NCI-H2196 treated with DMSO at 0.1 percent for 48 hours (cell line): ENCODE measurements at regions not wholly inside any gene's neighbourhood (a gene's known extent, or its start where the extent isn't known, plus 50 kb on each side); places are given as distances from the start of the nearest gene placed in this dataset.

Experiments
- DNase-seq: peaks from one replicate; lab custom pipeline; 2025; ENCODE audit not compliant: unreplicated experiment; lab: John Stamatoyannopoulos, UW

DNA sequence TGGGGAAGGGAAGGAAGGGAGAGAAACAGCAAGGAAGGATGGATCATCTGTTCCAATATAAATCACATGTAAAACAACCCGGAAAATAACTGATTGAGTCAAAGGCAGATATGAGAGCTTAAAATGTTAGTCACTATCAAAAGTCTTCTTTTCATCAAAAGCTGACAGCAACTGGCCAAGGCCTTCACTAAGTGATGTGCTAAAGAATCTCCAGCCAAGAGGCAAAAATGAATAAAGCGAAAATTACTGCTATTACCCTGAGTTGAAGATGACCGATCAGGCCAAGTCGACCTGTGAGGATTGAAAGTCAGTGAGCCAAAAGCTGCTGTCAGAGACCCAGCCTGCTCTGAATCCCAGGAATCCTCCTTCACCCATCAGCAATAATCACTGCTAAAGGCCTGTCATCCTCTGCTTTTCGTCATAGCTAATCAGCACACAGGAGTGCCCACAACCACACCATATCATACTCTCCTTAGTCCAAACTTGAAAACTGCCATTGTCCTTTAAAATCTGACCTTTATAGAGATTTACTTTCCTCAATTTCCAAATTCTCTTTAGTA lies 736.9 kb downstream of the TLE1 start:
- DNase-seq, result no peak

- DNase-seq, result no peak
Observed at GRCh38 chr9:80951675-80952074, 737.7 kb downstream of the TLE1 start.

- no peak for DNase-seq
Observed at GRCh38 chr9:80948876-80949275, 740.5 kb downstream of the TLE1 start.

DNA sequence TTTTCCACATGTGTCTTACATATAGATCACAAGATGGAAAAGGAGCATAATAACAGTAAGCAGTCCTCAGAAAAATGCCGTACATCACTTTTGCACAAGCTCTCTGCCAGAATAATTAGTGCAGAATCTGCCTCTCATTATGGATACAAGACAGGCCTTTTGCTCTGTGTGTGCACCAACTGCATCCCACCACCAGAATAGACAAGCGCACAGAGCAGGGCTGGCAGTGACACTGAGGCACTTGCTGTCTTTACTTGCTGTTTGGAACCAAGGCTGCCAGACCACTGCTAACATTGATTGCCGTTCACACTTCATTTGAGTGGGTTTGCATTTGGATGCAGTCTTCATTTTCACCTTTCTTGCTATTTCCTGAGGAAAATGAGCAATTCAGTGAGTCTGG lies 741.3 kb downstream of the TLE1 start:
- no peak for DNase-seq

DNA sequence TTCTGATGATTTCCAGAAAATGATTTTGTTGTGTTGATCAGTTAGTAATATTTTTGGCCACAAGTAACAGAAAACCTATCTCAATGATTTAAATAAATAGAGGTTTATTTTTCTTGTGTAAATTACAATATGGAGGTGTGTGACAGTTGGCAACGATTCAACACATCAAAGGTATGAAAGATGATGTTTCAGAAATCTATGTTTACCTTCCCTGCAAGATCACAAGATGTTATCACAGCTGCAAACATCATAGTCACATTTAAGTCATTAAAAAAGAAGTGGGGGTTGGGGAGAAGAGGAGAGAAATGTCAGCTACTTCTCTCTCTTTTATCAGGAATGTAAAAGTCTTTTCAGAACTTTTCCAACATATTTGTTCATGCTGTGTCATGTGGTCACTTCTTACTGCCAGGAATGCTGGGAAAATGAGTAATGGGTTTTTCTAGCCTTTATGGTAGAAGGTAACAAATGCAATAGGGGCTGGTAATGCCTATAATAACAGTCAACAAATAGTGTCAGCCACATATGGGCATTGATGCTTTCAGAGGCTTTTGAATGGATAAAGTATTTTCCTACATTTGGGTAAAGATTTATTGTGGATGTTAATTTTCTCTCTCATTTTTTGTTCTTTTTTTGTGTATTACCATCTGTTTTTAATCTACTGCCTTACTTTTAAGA lies 742.7 kb downstream of the TLE1 start:
- DNase-seq, result no peak

GRCh38 chr9:80945436-80945835 lies 743.9 kb downstream of the TLE1 start:
- DNase-seq, result no peak

DNA sequence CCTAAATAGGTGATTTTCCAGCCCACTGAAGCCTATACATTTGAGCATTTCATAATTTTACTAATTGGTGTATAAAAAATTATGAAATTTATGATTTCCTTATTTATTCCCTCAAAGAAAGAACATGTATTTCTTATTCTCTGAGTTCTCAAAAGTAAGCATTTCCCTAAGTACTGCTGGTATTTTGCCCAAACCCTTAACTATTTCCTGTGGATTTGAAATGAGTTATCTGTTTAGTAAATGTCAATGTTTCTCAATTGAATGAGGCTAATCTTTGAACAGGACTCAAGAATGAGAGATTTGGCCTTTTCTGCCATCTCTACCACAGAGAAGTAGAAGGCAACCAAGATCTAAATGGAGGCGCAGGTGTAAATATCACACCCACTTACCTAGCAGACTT lies 751.7 kb downstream of the TLE1 start:
- no peak for DNase-seq

DNA sequence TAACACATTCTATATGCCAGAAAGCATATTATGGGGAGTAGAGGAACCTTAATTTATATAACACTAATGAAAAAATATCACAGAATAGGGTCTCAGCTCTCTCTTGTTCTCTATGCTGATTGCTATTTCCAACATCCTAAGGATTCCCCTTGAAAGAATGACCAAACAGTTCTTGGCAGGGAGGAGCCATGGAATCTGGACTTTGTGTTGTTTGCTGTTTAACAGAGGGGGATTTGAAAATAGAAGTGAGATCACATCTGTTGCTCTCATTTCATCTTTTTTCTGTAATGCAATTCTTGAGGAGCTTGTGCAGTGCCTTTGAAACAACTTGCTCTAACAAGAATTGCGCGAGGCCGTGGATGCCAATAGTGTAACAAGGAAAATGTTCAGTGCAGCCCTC lies 755.3 kb downstream of the TLE1 start:
- no peak for DNase-seq

DNA sequence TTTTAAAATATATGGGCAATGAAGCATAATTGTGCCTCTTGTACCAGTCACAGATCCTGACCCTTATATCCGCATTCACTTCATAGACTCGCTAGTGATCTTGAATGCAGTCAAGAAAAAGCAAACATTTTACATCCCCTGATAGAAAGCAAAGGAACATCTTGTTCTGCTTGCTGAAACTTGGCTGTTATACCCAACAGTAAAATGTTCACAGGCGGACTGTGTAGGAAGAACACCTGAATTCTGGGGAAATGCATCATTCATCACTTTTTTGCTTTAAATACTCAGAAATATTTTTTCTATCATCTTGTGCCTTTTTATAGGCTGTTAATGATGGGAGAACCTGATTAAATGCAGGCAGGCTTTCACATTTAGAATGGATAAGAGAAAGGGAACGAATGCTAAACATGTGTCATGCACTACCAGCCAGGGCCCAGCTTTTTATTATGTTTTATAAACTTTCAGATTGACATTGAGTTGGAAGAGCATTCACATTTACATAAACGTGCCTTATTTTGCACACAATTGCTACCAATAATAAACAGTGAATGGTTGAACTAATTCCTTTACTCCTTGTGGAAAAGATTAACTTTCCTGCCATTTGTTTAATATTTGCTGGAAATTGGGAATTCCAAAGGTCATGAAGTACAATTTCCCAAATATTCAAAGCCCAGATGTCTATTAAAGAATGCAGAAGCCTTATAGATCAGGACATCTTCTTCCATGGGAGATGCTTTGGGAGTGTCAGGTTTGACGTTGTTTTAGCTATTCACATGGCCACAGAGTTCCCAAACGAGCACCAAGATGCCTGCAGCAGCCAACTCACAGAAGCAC lies 756.2 kb downstream of the TLE1 start:
- DNase-seq, result no peak

GRCh38 chr9:80932181-80932580 lies 757.2 kb downstream of the TLE1 start:
- no peak for DNase-seq

GRCh38 chr9:80931163-80931562 lies 758.2 kb downstream of the TLE1 start:
- DNase-seq, result no peak

GRCh38 chr9:80928697-80929096 lies 760.6 kb downstream of the TLE1 start:
- DNase-seq, result no peak

- no peak for DNase-seq
Observed at GRCh38 chr9:80926611-80927010, 762.7 kb downstream of the TLE1 start.

DNA sequence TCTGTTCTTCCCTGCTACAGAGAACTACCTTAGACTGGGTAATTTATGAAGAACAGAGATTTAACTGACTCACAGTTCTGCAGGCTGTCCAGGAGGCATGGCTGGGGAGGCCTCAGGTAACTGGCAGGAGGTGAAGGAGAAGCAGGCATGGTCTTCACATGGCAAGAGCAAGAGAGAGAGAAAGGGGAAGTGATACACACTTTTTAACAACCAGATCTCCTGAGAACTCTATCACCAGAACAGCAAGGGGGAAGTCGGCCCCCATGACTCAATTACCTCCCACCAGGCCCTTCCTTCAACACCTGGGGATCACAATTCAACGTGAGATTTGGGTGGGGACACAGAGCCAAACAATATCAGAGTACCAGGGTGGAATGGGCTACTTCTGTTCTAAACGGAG lies 766.8 kb downstream of the TLE1 start:
- DNase-seq, result no peak

GRCh38 chr9:80906728-80907127 lies 782.6 kb downstream of the TLE1 start:
- no peak for DNase-seq

DNA sequence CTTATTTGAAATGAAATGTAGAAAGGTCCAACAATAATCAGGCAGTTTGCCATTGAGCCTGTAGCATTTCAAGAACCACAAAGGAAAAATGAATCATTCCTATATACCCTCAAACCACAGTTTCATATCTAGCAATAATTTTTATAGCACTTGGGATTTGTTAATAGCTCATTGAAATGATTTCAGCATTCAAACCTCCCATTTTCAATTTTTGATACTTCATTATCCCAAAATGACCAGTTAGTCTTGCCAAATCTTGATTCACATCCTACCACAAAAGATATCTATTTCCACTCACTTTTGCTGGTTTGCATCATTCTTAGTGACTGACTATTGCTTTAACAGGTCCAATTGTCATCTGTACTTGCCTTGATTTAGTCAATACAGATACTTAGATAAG lies 790.1 kb downstream of the TLE1 start:
- no peak for DNase-seq

- no peak for DNase-seq
Observed at GRCh38 chr9:80893190-80893589, 796.2 kb downstream of the TLE1 start.

DNA sequence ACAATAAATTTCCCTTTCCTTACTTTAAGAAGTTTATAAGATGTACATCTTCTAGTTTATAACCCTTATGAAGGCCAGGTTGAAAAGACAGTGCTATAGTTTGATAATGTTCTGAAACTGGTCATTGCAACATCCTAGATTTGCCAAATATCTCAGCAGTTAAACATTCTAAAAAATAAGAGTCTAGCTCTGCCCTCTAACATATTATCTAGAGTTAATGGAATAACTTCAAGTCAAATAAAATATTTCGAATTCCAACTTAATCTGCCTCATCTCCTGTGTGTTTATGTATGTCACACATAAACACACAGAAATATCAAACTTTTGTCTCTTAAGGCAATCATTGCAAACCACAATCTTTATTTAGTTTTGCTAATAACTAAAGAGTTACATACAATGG lies 796.6 kb downstream of the TLE1 start:
- no peak for DNase-seq

DNA sequence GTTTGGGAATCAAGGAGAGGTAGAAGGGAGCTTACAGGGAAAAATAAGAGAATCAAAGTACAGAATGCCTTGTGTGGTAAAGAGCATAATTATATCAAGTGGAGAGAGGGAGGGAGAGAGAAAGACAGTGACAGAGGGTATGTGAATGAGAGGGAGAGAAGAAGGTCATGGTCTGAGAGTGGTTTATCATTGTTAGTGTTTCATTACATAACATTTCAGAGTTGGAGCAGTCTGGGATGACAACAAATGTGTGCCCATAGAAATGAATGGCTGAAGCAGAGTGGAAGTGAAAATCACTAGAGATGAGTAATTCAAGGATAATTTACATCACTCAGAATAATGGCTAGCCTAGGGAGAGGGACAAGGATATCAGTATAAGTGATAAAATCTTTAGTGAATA lies 799.2 kb downstream of the TLE1 start:
- DNase-seq, result no peak

DNA sequence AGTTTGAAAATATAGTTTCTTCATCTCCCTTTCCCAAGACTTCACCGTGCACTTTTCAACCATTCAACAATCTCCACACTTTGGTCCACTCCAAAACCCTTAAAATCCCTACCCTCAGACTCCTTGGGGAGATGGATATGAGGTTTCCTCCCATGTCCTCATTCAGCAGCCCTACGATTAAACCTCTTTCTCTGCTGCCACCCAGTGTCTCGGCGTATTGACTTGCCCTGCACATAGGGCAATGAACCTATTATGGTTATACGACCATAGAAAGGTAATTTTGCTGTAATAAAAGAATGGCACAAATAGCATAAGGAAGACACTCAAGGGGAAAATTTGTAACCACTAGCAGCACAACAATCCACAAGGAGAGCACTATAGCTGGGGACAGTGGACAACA lies 803.5 kb downstream of the TLE1 start:
- no peak for DNase-seq

DNA sequence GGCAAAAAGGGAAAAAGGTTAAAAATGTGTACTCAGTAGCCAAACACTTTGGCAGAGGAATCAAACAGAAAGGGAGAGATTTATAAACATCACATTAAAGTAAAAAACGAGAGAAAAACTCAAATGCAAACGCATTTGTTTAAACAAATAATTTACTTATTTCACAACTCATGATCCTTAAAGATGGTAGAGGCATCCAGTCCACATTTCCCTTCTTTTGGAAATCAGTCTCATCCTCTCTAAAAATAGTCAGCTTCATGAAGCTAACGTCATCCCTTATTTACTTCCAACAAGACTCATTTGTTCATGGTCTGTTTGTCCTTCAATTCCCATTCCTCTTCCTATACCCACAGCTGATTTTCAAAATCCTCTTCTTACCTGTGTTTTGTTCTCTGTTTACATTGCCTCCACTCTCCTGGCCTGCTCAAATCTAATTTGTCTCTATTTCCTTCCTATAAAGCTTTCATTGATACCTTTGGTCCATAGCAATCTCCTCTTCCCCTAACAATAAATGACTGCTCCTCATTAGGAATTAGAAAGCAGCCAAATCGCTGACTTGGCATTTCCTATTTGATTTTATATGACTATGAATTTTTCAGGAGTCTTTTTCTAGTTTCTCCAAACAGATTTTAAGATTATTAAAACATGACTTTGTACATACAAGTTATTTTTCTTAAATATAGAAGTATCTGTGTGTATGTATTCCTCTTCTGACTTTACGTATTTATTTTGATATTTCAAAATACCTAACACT lies 805.3 kb downstream of the TLE1 start:
- DNase-seq, result no peak

- DNase-seq, result no peak
Observed at GRCh38 chr9:80883426-80883825, 805.9 kb downstream of the TLE1 start.
